ENCODE measurements at regions not wholly inside any gene's neighbourhood (a gene's known extent, or its start where the extent isn't known, plus 50 kb on each side); places are given as distances from the start of the nearest gene placed in this dataset.

- DNase-seq (ENCODE audit: low read depth, low spot score) = no peak
- H3K27ac ChIP-seq = no peak overlapping the region
Measured at GRCh38 chr6:159375014-159375413, 205.8 kb downstream of the FNDC1 start.

- no peak for DNase-seq (ENCODE audit: low read depth, low spot score)
- no peak overlapping the region for H3K27ac ChIP-seq
Measured at GRCh38 chr6:159373670-159374069, 204.5 kb downstream of the FNDC1 start.

- H3K27ac ChIP-seq = no peak overlapping the region
- DNase-seq (ENCODE audit: low read depth, low spot score) = no peak
Measured at GRCh38 chr6:159372333-159372732, 203.1 kb downstream of the FNDC1 start.

GRCh38 chr6:159360306-159360705 lies 191.1 kb downstream of the FNDC1 start:
- no peak for DNase-seq (ENCODE audit: low read depth, low spot score)

GRCh38 chr6:159359581-159360297 lies 190.5 kb downstream of the FNDC1 start:
- no peak overlapping the region for H3K27ac ChIP-seq
- DNase-seq (ENCODE audit: low read depth, low spot score) = no peak

More at GRCh38 chr6:159360306-159360705, 191.1 kb downstream of the FNDC1 start:
- H3K27ac ChIP-seq = no peak overlapping the region

GRCh38 chr6:159358562-159358961 lies 189.4 kb downstream of the FNDC1 start:
- no peak overlapping the region for H3K27ac ChIP-seq
- DNase-seq (ENCODE audit: low read depth, low spot score) = no peak

- no peak for DNase-seq (ENCODE audit: low read depth, low spot score)
- H3K27ac ChIP-seq = no peak overlapping the region
Measured at GRCh38 chr6:159357211-159357915, 188.2 kb downstream of the FNDC1 start.

- no peak overlapping the region for H3K27ac ChIP-seq
- no peak for DNase-seq (ENCODE audit: low read depth, low spot score)
Measured at GRCh38 chr6:159353193-159353592, 184.0 kb downstream of the FNDC1 start.

- no peak for DNase-seq (ENCODE audit: low read depth, low spot score)
Measured at GRCh38 chr6:159351707-159352106, 182.5 kb downstream of the FNDC1 start.

GRCh38 chr6:159349915-159350314 lies 180.7 kb downstream of the FNDC1 start:
- no peak overlapping the region for H3K27ac ChIP-seq
- DNase-seq (ENCODE audit: low read depth, low spot score) = no peak

More at GRCh38 chr6:159351707-159352106, 182.5 kb downstream of the FNDC1 start:
- H3K27ac ChIP-seq = no peak overlapping the region

GRCh38 chr6:159343709-159344108 lies 174.5 kb downstream of the FNDC1 start:
- H3K27ac ChIP-seq = no peak overlapping the region
- DNase-seq (ENCODE audit: low read depth, low spot score) = no peak

GRCh38 chr6:159342146-159342545 lies 172.9 kb downstream of the FNDC1 start:
- DNase-seq (ENCODE audit: low read depth, low spot score) = no peak
- H3K27ac ChIP-seq = no peak overlapping the region

- H3K27ac ChIP-seq = no peak overlapping the region
- DNase-seq (ENCODE audit: low read depth, low spot score) = no peak
Measured at GRCh38 chr6:159334068-159334467, 164.9 kb downstream of the FNDC1 start.

- no peak overlapping the region for H3K27ac ChIP-seq
Measured at GRCh38 chr6:159331451-159331850, 162.3 kb downstream of the FNDC1 start.

GRCh38 chr6:159329081-159329480 lies 159.9 kb downstream of the FNDC1 start:
- DNase-seq (ENCODE audit: low read depth, low spot score) = no peak
- H3K27ac ChIP-seq = no peak overlapping the region

More at GRCh38 chr6:159331451-159331850, 162.3 kb downstream of the FNDC1 start:
- no peak for DNase-seq (ENCODE audit: low read depth, low spot score)

GRCh38 chr6:159328052-159328451 lies 158.9 kb downstream of the FNDC1 start:
- DNase-seq (ENCODE audit: low read depth, low spot score) = no peak
- no peak overlapping the region for H3K27ac ChIP-seq

- no peak for DNase-seq (ENCODE audit: low read depth, low spot score)
- H3K27ac ChIP-seq = no peak overlapping the region
Measured at GRCh38 chr6:159325476-159325875, 156.3 kb downstream of the FNDC1 start.

- no peak for DNase-seq (ENCODE audit: low read depth, low spot score)
- H3K27ac ChIP-seq = no peak overlapping the region
Measured at GRCh38 chr6:159324596-159324995, 155.4 kb downstream of the FNDC1 start.
